ENCODE measurements at regions not wholly inside any gene's neighbourhood (a gene's known extent, or its start where the extent isn't known, plus 50 kb on each side); places are given as distances from the start of the nearest gene placed in this dataset.

DNA sequence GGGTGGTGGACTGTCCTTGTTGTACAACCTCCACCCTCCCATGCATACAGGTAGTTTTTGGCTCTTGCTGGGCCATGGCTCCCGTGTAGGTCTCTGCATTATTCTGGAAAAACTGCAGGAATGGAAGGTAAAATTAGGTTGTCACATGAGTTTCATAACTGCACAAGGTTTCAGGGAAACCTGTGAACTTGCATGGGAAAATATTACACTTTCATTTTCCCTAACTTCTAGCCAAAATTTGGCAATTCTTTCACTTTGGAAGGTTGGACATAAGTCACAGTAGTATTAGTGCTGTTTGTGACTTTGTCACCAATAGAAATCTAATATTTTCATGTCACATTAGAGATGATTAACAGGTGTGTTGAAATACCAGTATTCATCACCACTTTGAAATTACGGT, 118.1 kb upstream of the MGAT5 start:
- Histone ChIP-seq H4K20me1 (ENCODE audit: insufficient read depth, low read length) (peaks cover 69% of the 10 kb centered on the region), H2AK5ac (ENCODE audit: low read depth, low read length) (no peak overlapping the region), H2BK20ac (ENCODE audit: low read depth, low read length) (no peak overlapping the region), H2BK5ac (ENCODE audit: low read depth, low read length, poor library complexity, severe bottlenecking) (no peak overlapping the region), H4K8ac (ENCODE audit: low read depth in 2 of 2, low read length in 2 of 2) (no peak overlapping the region), H3K23ac (ENCODE audit: low read depth, low read length) (no peak overlapping the region), H2AFZ (replicated peaks; ENCODE audit: low read length, poor library complexity) (no peak overlapping the region), H3K9me1 (ENCODE audit: insufficient read depth, low read length) (peaks cover 13% of the 10 kb centered on the region), H3K18ac (ENCODE audit: low read depth, low read length) (no peak overlapping the region), H2AK9ac (replicated peaks; ENCODE audit: low read depth, low read length, poor library complexity) (no peak overlapping the region), H3K56ac (ENCODE audit: extremely low read depth, insufficient read depth, low read length) (no peak overlapping the region), H3K27ac (ENCODE audit: insufficient read depth, low read length) (no peak overlapping the region), H3K4ac (ENCODE audit: low read depth, low read length) (no peak overlapping the region), H2BK120ac (ENCODE audit: low read depth, low read length) (no peak overlapping the region), H3K9ac (ENCODE audit: low read depth, low read length) (no peak overlapping the region), H3K79me1 (ENCODE audit: low read depth in 1 of 2, low read length in 2 of 2) (peaks cover 45 to 81% of the 10 kb centered on the region in 2 experiments), H3K14ac (replicated peaks; ENCODE audit: low read depth, low read length) (no peak overlapping the region), H3K4me2 (ENCODE audit: low read depth, low read length) (no peak overlapping the region), H4K5ac (ENCODE audit: low read depth, low read length) (no peak overlapping the region), H2BK15ac (ENCODE audit: low read depth, low read length) (no peak overlapping the region), H3K27me3 (ENCODE audit: control insufficient read depth, insufficient read depth, low read length) (no peaks in the 10 kb centered on the region), H4K91ac (ENCODE audit: insufficient read depth, low read depth, low read length) (no peak overlapping the region), H3K4me1 (ENCODE audit: control insufficient read depth, insufficient read depth, low read length) (peaks cover 16% of the 10 kb centered on the region), H3K4me3 (ENCODE audit: insufficient read depth, low read depth, low read length) (no peak overlapping the region), H3K36me3 (ENCODE audit: control insufficient read depth, insufficient read depth, low read length) (peaks cover 14% of the 10 kb centered on the region; the same call in 1 of the 2 replicates), H3K9me3 (ENCODE audit: control insufficient read depth, insufficient read depth, low read length) (no peaks in the 10 kb centered on the region)
- ATAC-seq (ENCODE audit: low read depth) (no peak), DNase-seq (no peak)
- in situ Hi-C loops (cut with MboI; ENCODE audit: low sequenced_read_pairs) (no loop called here), dilution Hi-C loops (cut with HindIII; ENCODE audit: low sequenced_read_pairs, unreplicated experiment) (no loop called here), intact Hi-C loops (cut with micrococcal nuclease) (no loop called here)
- POLR2A ChIA-PET (ENCODE audit: unreplicated experiment), result no interaction called here
- CTCF ChIA-PET, result interaction anchor here (0.6 kb wide), 1 partner anchor 14 kb away, joined by 3 read pairs; no protein-coding TSS in a partner anchor
- BruUV-seq (replicated peaks), result no TSS peak
- TF ChIP-seq, protein P1, sequence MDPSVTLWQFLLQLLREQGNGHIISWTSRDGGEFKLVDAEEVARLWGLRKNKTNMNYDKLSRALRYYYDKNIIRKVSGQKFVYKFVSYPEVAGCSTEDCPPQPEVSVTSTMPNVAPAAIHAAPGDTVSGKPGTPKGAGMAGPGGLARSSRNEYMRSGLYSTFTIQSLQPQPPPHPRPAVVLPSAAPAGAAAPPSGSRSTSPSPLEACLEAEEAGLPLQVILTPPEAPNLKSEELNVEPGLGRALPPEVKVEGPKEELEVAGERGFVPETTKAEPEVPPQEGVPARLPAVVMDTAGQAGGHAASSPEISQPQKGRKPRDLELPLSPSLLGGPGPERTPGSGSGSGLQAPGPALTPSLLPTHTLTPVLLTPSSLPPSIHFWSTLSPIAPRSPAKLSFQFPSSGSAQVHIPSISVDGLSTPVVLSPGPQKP (IDR thresholded peaks at IDR 0.05; ENCODE audit: borderline replicate concordance, low read depth, low read length), result no peak
- TF ChIP-seq MAZ (IDR thresholded peaks at IDR 0.05; ENCODE audit: borderline replicate concordance, low read depth, low read length), result no peak
- TF ChIP-seq, protein P2, sequence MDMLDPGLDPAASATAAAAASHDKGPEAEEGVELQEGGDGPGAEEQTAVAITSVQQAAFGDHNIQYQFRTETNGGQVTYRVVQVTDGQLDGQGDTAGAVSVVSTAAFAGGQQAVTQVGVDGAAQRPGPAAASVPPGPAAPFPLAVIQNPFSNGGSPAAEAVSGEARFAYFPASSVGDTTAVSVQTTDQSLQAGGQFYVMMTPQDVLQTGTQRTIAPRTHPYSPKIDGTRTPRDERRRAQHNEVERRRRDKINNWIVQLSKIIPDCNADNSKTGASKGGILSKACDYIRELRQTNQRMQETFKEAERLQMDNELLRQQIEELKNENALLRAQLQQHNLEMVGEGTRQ (IDR thresholded peaks at IDR 0.05; ENCODE audit: low read depth, low read length), result no peak
- TF ChIP-seq, protein P3, sequence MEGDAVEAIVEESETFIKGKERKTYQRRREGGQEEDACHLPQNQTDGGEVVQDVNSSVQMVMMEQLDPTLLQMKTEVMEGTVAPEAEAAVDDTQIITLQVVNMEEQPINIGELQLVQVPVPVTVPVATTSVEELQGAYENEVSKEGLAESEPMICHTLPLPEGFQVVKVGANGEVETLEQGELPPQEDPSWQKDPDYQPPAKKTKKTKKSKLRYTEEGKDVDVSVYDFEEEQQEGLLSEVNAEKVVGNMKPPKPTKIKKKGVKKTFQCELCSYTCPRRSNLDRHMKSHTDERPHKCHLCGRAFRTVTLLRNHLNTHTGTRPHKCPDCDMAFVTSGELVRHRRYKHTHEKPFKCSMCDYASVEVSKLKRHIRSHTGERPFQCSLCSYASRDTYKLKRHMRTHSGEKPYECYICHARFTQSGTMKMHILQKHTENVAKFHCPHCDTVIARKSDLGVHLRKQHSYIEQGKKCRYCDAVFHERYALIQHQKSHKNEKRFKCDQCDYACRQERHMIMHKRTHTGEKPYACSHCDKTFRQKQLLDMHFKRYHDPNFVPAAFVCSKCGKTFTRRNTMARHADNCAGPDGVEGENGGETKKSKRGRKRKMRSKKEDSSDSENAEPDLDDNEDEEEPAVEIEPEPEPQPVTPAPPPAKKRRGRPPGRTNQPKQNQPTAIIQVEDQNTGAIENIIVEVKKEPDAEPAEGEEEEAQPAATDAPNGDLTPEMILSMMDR (conservative IDR thresholded peaks at IDR 0.05; ENCODE audit: low read depth, low read length), result no peak
- TF ChIP-seq CEBPB (IDR thresholded peaks at IDR 0.05; ENCODE audit: low read depth, low read length), result no peak
- no peak for TF ChIP-seq MAFK (IDR thresholded peaks at IDR 0.05; ENCODE audit: low read depth, low read length)
- TF ChIP-seq RCOR1 (IDR thresholded peaks at IDR 0.05; ENCODE audit: insufficient replicate concordance, low read length), result no peak
- TF ChIP-seq RFX5 (IDR thresholded peaks at IDR 0.05; ENCODE audit: low read depth, low read length), result no peak
- TF ChIP-seq SMC3 (IDR thresholded peaks at IDR 0.05; ENCODE audit: low read depth, low read length), result no peak
- TF ChIP-seq MXI1 (IDR thresholded peaks at IDR 0.05; ENCODE audit: borderline replicate concordance, low read depth, low read length), result no peak
- TF ChIP-seq RAD21 (IDR thresholded peaks at IDR 0.05; ENCODE audit: low read length), result no peak
- no peak for TF ChIP-seq NFE2L2 (IDR thresholded peaks at IDR 0.05; ENCODE audit: low read depth, low read length)
- no peak for TF ChIP-seq BHLHE40 (IDR thresholded peaks at IDR 0.05; ENCODE audit: low read depth, low read length)
- TF ChIP-seq POLR2A (IDR thresholded peaks at IDR 0.05; ENCODE audit: low read depth, low read length), result no peak
- no peak for TF ChIP-seq FOS (IDR thresholded peaks at IDR 0.05; ENCODE audit: low read depth, low read length)
- TF ChIP-seq CHD1 (IDR thresholded peaks at IDR 0.05; ENCODE audit: low read depth, low read length), result no peak
- WGBS, 2 experiments (ENCODE audit: extremely low coverage in 2 of 2, insufficient read length in 1 of 2), result no CpG with 5 or more reads among the region's 2 CpGs
